Activated CD8-positive, alpha-beta memory T cell treated with anti-CD3 and anti-CD28 coated beads, Interleukin-2, amount 10 ng/mL, durations not matched to agents 7 days and 5 days (primary cell): ENCODE measurements at regions not wholly inside any gene's neighbourhood (a gene's known extent, or its start where the extent isn't known, plus 50 kb on each side); places are given as distances from the start of the nearest gene placed in this dataset. TPM values are rescaled to one million over a fixed set of nuclear protein-coding genes. Genes with fewer than 3 reads are reported as not detected.

Experiments used
- ATAC-seq: fragments of 150-1000 bp; cut with Tn5 transposase; one replicate; pipeline ENCODE4 v1.10.0; 2021; ENCODE audit warnings: moderate library complexity
- CTCF ChIA-PET: fragments of 350-600 bp; sonication (Branson Sonifier 250); formaldehyde crosslinking; loops from one replicate; lab custom pipeline; 2021; ENCODE audit warnings: antibody characterized with exemption; lab: Charles Lee
- DNase-seq: peaks from one replicate; pipeline ENCODE4 v3.0.0-alpha.2; 2020
- H3K27ac Mint-ChIP-seq: one replicate; pipeline ENCODE4 v1.8.0; 2021; ENCODE audit warnings: mild to moderate bottlenecking, mixed read lengths
- H3K27me3 Mint-ChIP-seq: one replicate; pipeline ENCODE4 v1.8.0; 2021; ENCODE audit warnings: mixed read lengths
- H3K36me3 Mint-ChIP-seq: one replicate; pipeline ENCODE4 v1.8.0; 2021; ENCODE audit warnings: mild to moderate bottlenecking, mixed read lengths
- H3K4me1 Mint-ChIP-seq: one replicate; pipeline ENCODE4 v1.8.0; 2021; ENCODE audit warnings: mixed read lengths
- H3K4me3 Mint-ChIP-seq: one replicate; pipeline ENCODE4 v1.8.0; 2021; ENCODE audit warnings: mild to moderate bottlenecking, moderate library complexity, mixed read lengths
- H3K9me3 Mint-ChIP-seq: one replicate; pipeline ENCODE4 v1.8.0; 2022; ENCODE audit warnings: low read depth, mixed read lengths
- microRNA-seq: library from miRNA; unstranded; fragments of <30 nt; microRNA quantifications from one replicate; pipeline ENCODE4 v1.2.0, GENCODE V29; 2022

DNA sequence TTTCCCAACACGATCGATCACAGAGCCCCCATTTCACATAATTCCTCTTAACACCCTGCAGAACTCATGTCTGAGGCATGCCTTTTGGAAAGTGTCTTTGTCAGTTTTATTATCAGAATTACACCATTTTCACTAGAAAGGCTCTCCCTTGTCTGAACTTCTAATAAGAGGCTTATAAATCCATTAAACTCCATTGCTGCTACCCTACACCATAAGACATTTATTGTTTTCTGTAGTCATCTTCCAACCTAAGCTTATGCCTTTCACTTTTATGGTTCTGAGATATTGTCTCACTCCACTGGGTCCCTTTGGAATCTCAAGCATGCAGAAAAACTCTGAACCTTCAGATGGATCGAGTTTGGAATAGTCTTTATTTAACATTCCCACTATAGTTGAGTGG lies 50.2 kb upstream of the TPM1 start:
- Mint-ChIP-seq H3K27ac (no peak overlapping the region), H3K4me1 (no peaks in the 10 kb centered on the region), H3K36me3 (no peaks in the 10 kb centered on the region), H3K9me3 (no peaks in the 10 kb centered on the region), H3K27me3 (peaks cover 21% of the 10 kb centered on the region), H3K4me3 (no peak overlapping the region)
- no peak for ATAC-seq
- DNase-seq = no peak
- CTCF ChIA-PET = no interaction called here

Small RNA genes in the stretch of these regions (microRNA-seq; reads per million reads assigned to microRNA genes)
- gene MIR190A (3.4 reads per million), gene MIR6085 (not detected), gene MIR8067 (not detected)
